ENCODE measurements at regions not wholly inside any gene's neighbourhood (a gene's known extent, or its start where the extent isn't known, plus 50 kb on each side); places are given as distances from the start of the nearest gene placed in this dataset.

DNA sequence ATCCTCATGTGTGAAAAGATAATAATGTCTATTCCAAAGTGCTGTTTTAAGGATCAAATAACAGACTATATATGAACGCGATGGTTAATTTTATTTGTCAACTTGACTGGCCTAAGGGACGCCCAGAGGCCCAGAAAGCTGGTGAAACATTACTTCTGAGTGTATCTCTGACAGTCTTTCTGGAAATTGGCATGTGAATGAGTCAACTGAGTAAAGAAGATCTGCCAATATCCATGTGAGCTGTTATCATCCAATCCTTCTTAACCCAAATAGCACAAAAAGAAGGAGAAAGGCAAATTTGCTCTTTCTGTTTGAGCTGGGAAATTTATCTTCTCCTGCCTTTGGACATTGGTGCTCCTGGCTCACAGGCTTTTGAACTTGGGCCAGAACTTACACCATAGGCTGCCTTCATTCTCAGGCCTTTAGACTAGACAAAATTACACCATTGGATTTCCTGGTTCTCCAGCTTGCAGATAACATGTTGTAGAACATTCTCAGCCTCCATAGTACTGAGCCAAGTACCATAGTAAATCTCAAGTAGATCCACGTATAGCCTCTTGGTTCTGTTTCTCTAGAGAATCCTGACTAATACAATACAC lies 114.7 kb upstream of the DOCK10 start:
- 63% methylated on average over 4 of the region's 4 CpGs for WGBS
- Histone ChIP-seq H3K9me3 (ENCODE audit: control insufficient read depth in 4 of 4, low read length in 3 of 4) (no peaks in the 10 kb centered on the region), H3K4me1 (ENCODE audit: control insufficient read depth in 4 of 4, insufficient read depth in 4 of 4, low read length in 3 of 4) (no peaks in the 10 kb centered on the region), H3K27ac (ENCODE audit: low read depth in 1 of 2, low read length in 2 of 2) (no peak overlapping the region), H3K9ac (ENCODE audit: low read depth in 1 of 2, low read length in 2 of 2) (no peak overlapping the region), H3K36me3 (ENCODE audit: control insufficient read depth in 4 of 4, insufficient read depth in 3 of 4, low read depth in 1 of 4, low read length in 3 of 4) (no peaks in the 10 kb centered on the region), H3K4me3 (ENCODE audit: low read depth in 1 of 3, low read length in 3 of 3) (no peak overlapping the region), H3K27me3 (ENCODE audit: control insufficient read depth in 4 of 4, insufficient read depth in 4 of 4, low read length in 3 of 4) (no peaks in the 10 kb centered on the region)
- TF ChIP-seq, protein P1, sequence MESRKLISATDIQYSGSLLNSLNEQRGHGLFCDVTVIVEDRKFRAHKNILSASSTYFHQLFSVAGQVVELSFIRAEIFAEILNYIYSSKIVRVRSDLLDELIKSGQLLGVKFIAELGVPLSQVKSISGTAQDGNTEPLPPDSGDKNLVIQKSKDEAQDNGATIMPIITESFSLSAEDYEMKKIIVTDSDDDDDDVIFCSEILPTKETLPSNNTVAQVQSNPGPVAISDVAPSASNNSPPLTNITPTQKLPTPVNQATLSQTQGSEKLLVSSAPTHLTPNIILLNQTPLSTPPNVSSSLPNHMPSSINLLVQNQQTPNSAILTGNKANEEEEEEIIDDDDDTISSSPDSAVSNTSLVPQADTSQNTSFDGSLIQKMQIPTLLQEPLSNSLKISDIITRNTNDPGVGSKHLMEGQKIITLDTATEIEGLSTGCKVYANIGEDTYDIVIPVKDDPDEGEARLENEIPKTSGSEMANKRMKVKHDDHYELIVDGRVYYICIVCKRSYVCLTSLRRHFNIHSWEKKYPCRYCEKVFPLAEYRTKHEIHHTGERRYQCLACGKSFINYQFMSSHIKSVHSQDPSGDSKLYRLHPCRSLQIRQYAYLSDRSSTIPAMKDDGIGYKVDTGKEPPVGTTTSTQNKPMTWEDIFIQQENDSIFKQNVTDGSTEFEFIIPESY (IDR thresholded peaks at IDR 0.05) = no peak
- TF ChIP-seq FOXA1 (IDR thresholded peaks at IDR 0.05) = no peak
- TF ChIP-seq, protein P2, sequence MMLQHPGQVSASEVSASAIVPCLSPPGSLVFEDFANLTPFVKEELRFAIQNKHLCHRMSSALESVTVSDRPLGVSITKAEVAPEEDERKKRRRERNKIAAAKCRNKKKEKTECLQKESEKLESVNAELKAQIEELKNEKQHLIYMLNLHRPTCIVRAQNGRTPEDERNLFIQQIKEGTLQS (IDR thresholded peaks at IDR 0.05) = no peak
- DNase-seq (ENCODE audit: low spot score) = no peak

DNA sequence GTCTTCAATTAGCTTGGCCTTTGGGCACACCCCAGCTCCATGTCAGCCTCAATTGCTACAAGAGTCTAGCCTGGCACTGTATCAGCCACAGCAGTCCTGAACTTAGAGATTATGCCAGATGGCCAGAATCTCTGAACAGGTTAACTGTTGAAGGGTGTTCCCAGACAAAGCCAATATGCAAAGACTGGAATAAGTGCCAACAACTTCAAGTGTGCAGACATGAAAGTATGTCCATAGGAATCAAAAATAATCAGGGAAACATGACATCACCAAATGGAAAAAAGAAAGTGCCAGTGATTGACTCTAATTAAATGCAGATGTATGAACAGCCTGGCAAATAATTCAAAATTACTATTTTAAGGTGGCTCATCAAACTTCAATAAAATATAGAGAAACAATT lies 98.5 kb upstream of the DOCK10 start:
- Histone ChIP-seq H3K4me1 (ENCODE audit: control insufficient read depth in 4 of 4, insufficient read depth in 4 of 4, low read length in 3 of 4) (no peaks in the 10 kb centered on the region), H3K9ac (ENCODE audit: low read depth in 1 of 2, low read length in 2 of 2) (no peak overlapping the region), H3K36me3 (ENCODE audit: control insufficient read depth in 4 of 4, insufficient read depth in 3 of 4, low read depth in 1 of 4, low read length in 3 of 4) (no peaks in the 10 kb centered on the region), H3K4me3 (ENCODE audit: low read depth in 1 of 3, low read length in 3 of 3) (no peak overlapping the region), H3K27ac (ENCODE audit: low read depth in 1 of 2, low read length in 2 of 2) (no peak overlapping the region), H3K27me3 (ENCODE audit: control insufficient read depth in 4 of 4, insufficient read depth in 4 of 4, low read length in 3 of 4) (peaks cover 0 to 6% (median 0%) of the 10 kb centered on the region in 4 donors), H3K9me3 (ENCODE audit: control insufficient read depth in 4 of 4, low read length in 3 of 4) (peaks cover 0 to 4% (median 0%) of the 10 kb centered on the region in 4 donors)
- DNase-seq (ENCODE audit: low spot score) = no peak
- no peak for TF ChIP-seq FOXA2 (IDR thresholded peaks at IDR 0.05)
- no peak for TF ChIP-seq EGR1 (IDR thresholded peaks at IDR 0.05; ENCODE audit: low read depth in 2 of 2)
- TF ChIP-seq, protein P2 (IDR thresholded peaks at IDR 0.05) = no peak
- no peak for TF ChIP-seq HNF4A (conservative IDR thresholded peaks at IDR 0.05)
- no peak for TF ChIP-seq GABPA (IDR thresholded peaks at IDR 0.05 in 1 of 2, conservative IDR thresholded peaks at IDR 0.05 in 1 of 2)
- TF ChIP-seq NR2F2 (IDR thresholded peaks at IDR 0.05) = no peak
- TF ChIP-seq RXRA (IDR thresholded peaks at IDR 0.05) = no peak
- TF ChIP-seq JUND (IDR thresholded peaks at IDR 0.05) = no peak
- no peak for TF ChIP-seq YY1 (IDR thresholded peaks at IDR 0.05)
- no peak for TF ChIP-seq FOXA1 (IDR thresholded peaks at IDR 0.05)
- TF ChIP-seq, protein P3, sequence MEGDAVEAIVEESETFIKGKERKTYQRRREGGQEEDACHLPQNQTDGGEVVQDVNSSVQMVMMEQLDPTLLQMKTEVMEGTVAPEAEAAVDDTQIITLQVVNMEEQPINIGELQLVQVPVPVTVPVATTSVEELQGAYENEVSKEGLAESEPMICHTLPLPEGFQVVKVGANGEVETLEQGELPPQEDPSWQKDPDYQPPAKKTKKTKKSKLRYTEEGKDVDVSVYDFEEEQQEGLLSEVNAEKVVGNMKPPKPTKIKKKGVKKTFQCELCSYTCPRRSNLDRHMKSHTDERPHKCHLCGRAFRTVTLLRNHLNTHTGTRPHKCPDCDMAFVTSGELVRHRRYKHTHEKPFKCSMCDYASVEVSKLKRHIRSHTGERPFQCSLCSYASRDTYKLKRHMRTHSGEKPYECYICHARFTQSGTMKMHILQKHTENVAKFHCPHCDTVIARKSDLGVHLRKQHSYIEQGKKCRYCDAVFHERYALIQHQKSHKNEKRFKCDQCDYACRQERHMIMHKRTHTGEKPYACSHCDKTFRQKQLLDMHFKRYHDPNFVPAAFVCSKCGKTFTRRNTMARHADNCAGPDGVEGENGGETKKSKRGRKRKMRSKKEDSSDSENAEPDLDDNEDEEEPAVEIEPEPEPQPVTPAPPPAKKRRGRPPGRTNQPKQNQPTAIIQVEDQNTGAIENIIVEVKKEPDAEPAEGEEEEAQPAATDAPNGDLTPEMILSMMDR (IDR thresholded peaks at IDR 0.05; ENCODE audit: low read depth, low read length, missing input control) = no peak
- TF ChIP-seq, protein P1 (IDR thresholded peaks at IDR 0.05) = no peak
- TF ChIP-seq, protein P4, sequence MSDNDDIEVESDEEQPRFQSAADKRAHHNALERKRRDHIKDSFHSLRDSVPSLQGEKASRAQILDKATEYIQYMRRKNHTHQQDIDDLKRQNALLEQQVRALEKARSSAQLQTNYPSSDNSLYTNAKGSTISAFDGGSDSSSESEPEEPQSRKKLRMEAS (IDR thresholded peaks at IDR 0.05) = no peak
- TF ChIP-seq RAD21 (IDR thresholded peaks at IDR 0.05) = no peak
- no peak for TF ChIP-seq SP1 (IDR thresholded peaks at IDR 0.05)

Data from liver (tissue), 8 donors.